ENCODE measurements at regions not wholly inside any gene's neighbourhood (a gene's known extent, or its start where the extent isn't known, plus 50 kb on each side); places are given as distances from the start of the nearest gene placed in this dataset.

GRCh38 chr5:8005416-8005815, 136.5 kb downstream of the MTRR start:
- no peak overlapping the region for H3K4me2 ChIP-seq (ENCODE audit: control insufficient read depth, insufficient read depth)
- H3K27ac ChIP-seq (ENCODE audit: control insufficient read depth, insufficient read depth), result no peak overlapping the region
- no peaks in the 10 kb centered on the region for H4K20me1 ChIP-seq (ENCODE audit: control insufficient read depth, insufficient read depth)
- TF ChIP-seq FOXM1 (IDR thresholded peaks at IDR 0.05; ENCODE audit: low read depth, low read length) (no peak), ZNF592 (IDR thresholded peaks at IDR 0.05) (no peak), ESRRA (IDR thresholded peaks at IDR 0.05; ENCODE audit: low read length) (no peak), MEF2B (IDR thresholded peaks at IDR 0.05; ENCODE audit: partially characterized antibody, poor library complexity, severe bottlenecking) (no peak)
- no peaks in the 10 kb centered on the region for H3K27me3 ChIP-seq (replicated peaks in 1 of 2; ENCODE audit: control insufficient read depth in 2 of 2, insufficient read depth in 2 of 2, low read length in 1 of 2)
- H3K9me3 ChIP-seq (replicated peaks; ENCODE audit: control insufficient read depth, insufficient read depth, low read length), result no peaks in the 10 kb centered on the region
- no peak overlapping the region for H3K9ac ChIP-seq (ENCODE audit: control insufficient read depth, insufficient read depth, low read length)
- no peak for ATAC-seq
- FAIRE-seq, result no peak
- H3K4me1 ChIP-seq (ENCODE audit: control insufficient read depth, insufficient read depth, low read length), result no peaks in the 10 kb centered on the region
- no peak for DNase-seq (ENCODE audit: low read depth, low spot score)
- in situ Hi-C loops (cut with MboI) (no loop called here), intact Hi-C loops (cut with micrococcal nuclease; ENCODE audit: unreplicated experiment) (no loop called here)
- no peak overlapping the region for H2AFZ ChIP-seq (ENCODE audit: control insufficient read depth, low read depth, low read length)
- SMC1A ChIA-PET (ENCODE audit: uncharacterized antibody, unreplicated experiment), result no interaction called here
- H3K36me3 ChIP-seq (ENCODE audit: control insufficient read depth in 2 of 2, insufficient read depth in 2 of 2, low read length in 1 of 2), result no peaks in the 10 kb centered on the region
- H3K79me2 ChIP-seq (ENCODE audit: control insufficient read depth, insufficient read depth, low read length), result no peaks in the 10 kb centered on the region
- CTCF ChIA-PET, result no interaction called here
- WGBS (ENCODE audit: insufficient coverage, insufficient replicate concordance, low lambda C conversion rate, missing lambda C conversion rate), result 46% methylated on average over 4 of the region's 4 CpGs
- no peak overlapping the region for H3K4me3 ChIP-seq
- RAD21 ChIA-PET (ENCODE audit: unreplicated experiment), result no interaction called here
- POLR2A ChIA-PET, result no interaction called here
- no TSS peak for BruUV-seq (replicated peaks)

All from GM12878 (cell line).